GM21515 (cell line): ENCODE measurements at regions not wholly inside any gene's neighbourhood (a gene's known extent, or its start where the extent isn't known, plus 50 kb on each side); places are given as distances from the start of the nearest gene placed in this dataset.
"Not testable (repeated sequence)": the region's sequence is repeated elsewhere in the genome, so short reads cannot be mapped to it uniquely, and the experiment has no call there.

Experiments
- ATAC-seq: cut with Tn5 transposase; IDR thresholded peaks from one replicate; pipeline ENCODE4 v1.9.1; 2021; ENCODE audit not compliant: unreplicated experiment

- not testable (repeated sequence) for ATAC-seq
These were observed 75.3 kb upstream of the OR4F16 start for GRCh38 chr1:761791-762190.

- ATAC-seq = not testable (repeated sequence)
These were observed 85.0 kb upstream of the OR4F16 start for GRCh38 chr1:771449-771848.

- ATAC-seq = not testable (repeated sequence)
These were observed 91.2 kb upstream of the OR4F16 start for GRCh38 chr1:777480-778180.

GRCh38 chr1:778451-779278 lies 92.2 kb upstream of the OR4F16 start:
- peak; percentile 100 for ATAC-seq

- not testable (repeated sequence) for ATAC-seq
These were observed 93.2 kb upstream of the OR4F16 start for GRCh38 chr1:779621-780020.

GRCh38 chr1:788835-789234 lies 102.4 kb upstream of the OR4F16 start:
- ATAC-seq = no peak

- ATAC-seq = not testable (repeated sequence)
These were observed 103.2 kb upstream of the OR4F16 start for GRCh38 chr1:789606-790005.

GRCh38 chr1:790388-790930 lies 104.0 kb upstream of the OR4F16 start:
- not testable (repeated sequence) for ATAC-seq

GRCh38 chr1:794310-794709 lies 107.9 kb upstream of the OR4F16 start:
- not testable (repeated sequence) for ATAC-seq

- ATAC-seq = not testable (repeated sequence)
These were observed 108.6 kb upstream of the OR4F16 start for GRCh38 chr1:794918-795584.

- ATAC-seq = not testable (repeated sequence)
These were observed 111.2 kb upstream of the OR4F16 start for GRCh38 chr1:797649-798048.

- not testable (repeated sequence) for ATAC-seq
These were observed 113.9 kb upstream of the OR4F16 start for GRCh38 chr1:800397-800796.

GRCh38 chr1:804378-805115 lies 118.1 kb upstream of the OR4F16 start:
- ATAC-seq = peak; percentile 64

- not testable (repeated sequence) for ATAC-seq
These were observed 118.4 kb upstream of the SAMD11 start for GRCh38 chr1:805310-805709.

GRCh38 chr1:807066-807465 lies 116.7 kb upstream of the SAMD11 start:
- ATAC-seq = not testable (repeated sequence)

GRCh38 chr1:807699-808390 lies 115.9 kb upstream of the SAMD11 start:
- ATAC-seq = not testable (repeated sequence)

- not testable (repeated sequence) for ATAC-seq
These were observed 112.8 kb upstream of the SAMD11 start for GRCh38 chr1:810949-811348.

- ATAC-seq = not testable (repeated sequence)
These were observed 111.1 kb upstream of the SAMD11 start for GRCh38 chr1:812535-813127.

- not testable (repeated sequence) for ATAC-seq
These were observed 109.2 kb upstream of the SAMD11 start for GRCh38 chr1:814543-814942.
